ENCODE measurements at regions not wholly inside any gene's neighbourhood (a gene's known extent, or its start where the extent isn't known, plus 50 kb on each side); places are given as distances from the start of the nearest gene placed in this dataset.

- TF ChIP-seq CTCF (IDR thresholded peaks at IDR 0.05; ENCODE audit: insufficient read depth, low read length): no peak
- no peak for TF ChIP-seq REST (IDR thresholded peaks at IDR 0.05; ENCODE audit: insufficient replicate concordance, low read depth)
Observed at GRCh38 chr2:104678181-104678580, 175.7 kb upstream of the POU3F3 start.

All from HL-60 (cell line).